NT2/D1 (cell line): ENCODE measurements at regions not wholly inside any gene's neighbourhood (a gene's known extent, or its start where the extent isn't known, plus 50 kb on each side); places are given as distances from the start of the nearest gene placed in this dataset.

Experiments used
- DNase-seq: peaks from one replicate; pipeline ENCODE4 v3.0.0-alpha.2; 2011; ENCODE audit warnings: low read depth, low spot score
- H3K27me3 ChIP-seq: 2 replicates; pipeline ENCODE4 v1.6.0; 2011; ENCODE audit warnings: mild to moderate bottlenecking; ENCODE audit not compliant: insufficient read length, insufficient read depth
- H3K36me3 ChIP-seq: 2 replicates; pipeline ENCODE4 v1.6.1; 2011; ENCODE audit warnings: mild to moderate bottlenecking, low read length, mixed read lengths; ENCODE audit not compliant: insufficient read depth, insufficient read length
- H3K4me1 ChIP-seq: 2 replicates; pipeline ENCODE4 v1.5.1; 2011; ENCODE audit not compliant: insufficient read depth, insufficient read length
- H3K4me3 ChIP-seq: 2 replicates; pipeline ENCODE4 v1.5.1; 2011; ENCODE audit warnings: low read depth; ENCODE audit not compliant: insufficient read length
- H3K9ac ChIP-seq: 2 replicates; pipeline ENCODE4 v1.6.0; 2011; ENCODE audit warnings: low read depth; ENCODE audit not compliant: insufficient read length
- H3K9me3 ChIP-seq: 2 replicates; pipeline ENCODE4 v1.5.1; 2011; ENCODE audit warnings: mild to moderate bottlenecking, low read length; ENCODE audit not compliant: insufficient read depth
- SUZ12 ChIP-seq: IDR thresholded peaks from 2 replicates; pipeline ENCODE4 v1.6.1; 2011; ENCODE audit not compliant: insufficient read length, insufficient read depth; ENCODE audit errors: extremely low read depth
- YY1 ChIP-seq: IDR thresholded peaks from 2 replicates; pipeline ENCODE4 v1.6.1; 2011; ENCODE audit not compliant: insufficient read length, insufficient read depth
- ZNF274 ChIP-seq: IDR thresholded peaks from 2 replicates; pipeline ENCODE4 v1.6.1; 2011; ENCODE audit warnings: mild to moderate bottlenecking, low read depth, low read length

DNA sequence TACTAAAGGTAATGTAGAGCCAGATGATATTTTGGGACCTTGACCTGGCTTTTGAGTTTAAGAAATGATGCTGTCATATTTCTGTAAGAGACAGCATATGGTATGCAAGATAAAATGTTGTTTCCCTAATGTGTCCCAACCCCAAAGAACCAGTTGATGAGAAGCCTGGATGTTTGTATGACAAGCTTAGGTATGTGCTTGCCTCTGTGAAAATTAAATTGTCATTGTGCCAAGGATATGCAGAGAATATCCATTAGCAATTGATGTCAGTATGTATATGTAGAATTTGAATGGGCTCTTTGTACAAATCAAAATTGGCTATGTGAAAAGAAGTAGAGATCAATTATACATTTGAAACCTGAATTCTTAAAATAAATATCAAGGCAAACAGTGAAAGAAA lies 650.8 kb upstream of the EYS start:
- H3K4me3 ChIP-seq: no peak overlapping the region
- H3K9ac ChIP-seq: no peak overlapping the region
- H3K36me3 ChIP-seq: no peaks in the 10 kb centered on the region
- no peak for DNase-seq
- H3K9me3 ChIP-seq: no peaks in the 10 kb centered on the region
- TF ChIP-seq YY1 (no peak), SUZ12 (no peak), ZNF274 (no peak)
- no peaks in the 10 kb centered on the region for H3K4me1 ChIP-seq
- no peaks in the 10 kb centered on the region for H3K27me3 ChIP-seq

DNA sequence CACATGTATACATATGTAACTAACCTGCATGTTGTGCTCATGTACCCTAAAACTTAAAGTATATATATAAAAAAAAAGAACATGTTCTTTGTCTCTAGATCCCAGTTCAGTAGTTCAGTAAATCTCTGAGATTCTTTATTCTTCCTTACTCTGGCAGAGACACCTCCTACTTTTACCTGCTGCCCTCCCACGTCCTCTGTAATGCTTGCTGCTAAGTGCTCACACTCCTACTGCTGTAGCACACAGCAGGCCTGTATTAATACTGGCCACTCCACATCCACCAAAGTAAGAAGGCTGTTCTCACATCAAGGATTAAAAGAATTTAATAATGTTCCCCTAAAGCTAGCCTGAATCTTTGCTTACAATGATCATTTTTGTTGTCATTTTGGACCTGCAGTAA lies 648.4 kb upstream of the EYS start:
- DNase-seq: no peak
- H3K9me3 ChIP-seq: no peaks in the 10 kb centered on the region
- no peak overlapping the region for H3K9ac ChIP-seq
- H3K36me3 ChIP-seq: no peaks in the 10 kb centered on the region
- no peak for TF ChIP-seq YY1
- no peak for TF ChIP-seq SUZ12
- no peaks in the 10 kb centered on the region for H3K27me3 ChIP-seq
- H3K4me1 ChIP-seq: no peaks in the 10 kb centered on the region
- no peak overlapping the region for H3K4me3 ChIP-seq

DNA sequence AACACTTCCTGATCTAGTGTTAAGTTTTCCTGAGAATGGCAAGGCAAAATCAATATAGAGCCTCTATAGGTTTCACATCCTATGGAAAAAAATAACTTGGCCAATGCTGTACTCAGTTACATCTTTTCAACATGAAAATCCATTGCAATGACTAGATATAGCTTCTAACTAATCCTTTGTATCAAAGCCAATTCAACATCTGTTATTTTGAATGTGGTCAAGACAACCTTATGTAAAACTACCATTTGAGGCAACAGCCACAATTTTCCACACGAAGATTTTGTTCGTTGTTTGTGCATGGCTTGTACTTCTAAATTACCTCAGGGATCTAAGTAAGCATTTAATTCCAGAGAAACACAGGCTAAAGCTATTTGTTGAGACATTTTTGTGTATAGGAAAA lies 637.8 kb upstream of the EYS start:
- Histone ChIP-seq H3K4me1 (no peaks in the 10 kb centered on the region), H3K4me3 (no peak overlapping the region), H3K9ac (no peak overlapping the region), H3K36me3 (no peaks in the 10 kb centered on the region), H3K27me3 (no peaks in the 10 kb centered on the region), H3K9me3 (no peaks in the 10 kb centered on the region)
- DNase-seq: no peak
- TF ChIP-seq SUZ12 (no peak), ZNF274 (no peak), YY1 (no peak)

DNA sequence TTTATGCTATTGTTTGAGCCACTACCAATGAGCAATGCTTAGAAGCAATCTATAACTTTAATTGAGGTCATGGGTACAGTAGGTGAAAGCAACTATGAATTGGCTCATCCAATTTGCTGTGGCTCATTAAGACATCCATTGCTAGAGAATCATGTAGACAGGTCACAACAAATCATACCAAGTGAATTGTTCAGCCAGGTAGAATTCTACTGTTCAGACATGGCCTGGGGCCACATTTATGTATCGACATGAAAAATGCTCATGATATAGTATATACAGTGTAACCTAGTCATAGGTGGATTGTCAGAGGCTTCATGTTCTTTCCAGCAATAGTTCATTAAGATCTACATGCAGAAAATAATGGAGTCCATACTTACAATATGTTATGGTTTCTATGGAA lies 633.7 kb upstream of the EYS start:
- Histone ChIP-seq H3K4me3 (no peak overlapping the region), H3K27me3 (no peaks in the 10 kb centered on the region), H3K36me3 (no peaks in the 10 kb centered on the region), H3K4me1 (no peaks in the 10 kb centered on the region), H3K9me3 (no peaks in the 10 kb centered on the region), H3K9ac (no peak overlapping the region)
- no peak for DNase-seq
- TF ChIP-seq ZNF274 (no peak), SUZ12 (no peak), YY1 (no peak)

DNA sequence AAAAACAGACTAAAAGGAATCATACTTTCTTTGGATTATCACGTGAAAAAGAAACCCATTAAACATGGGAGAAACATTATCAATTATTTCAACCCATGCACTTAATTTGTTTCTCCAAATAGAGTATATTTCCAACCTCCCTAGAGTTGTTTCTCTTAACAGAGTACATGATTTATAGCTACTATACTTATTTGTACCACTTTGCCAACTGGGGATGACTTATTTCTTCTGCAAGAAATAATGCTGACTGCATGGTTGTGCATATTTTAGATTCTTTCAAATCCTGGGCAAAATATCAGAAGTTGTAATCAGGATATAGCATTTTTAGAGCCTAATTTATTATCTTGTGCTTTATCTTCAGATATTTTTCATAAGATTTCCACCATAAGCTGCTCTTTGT lies 629.1 kb upstream of the EYS start:
- Histone ChIP-seq H3K4me3 (no peak overlapping the region), H3K36me3 (no peaks in the 10 kb centered on the region), H3K4me1 (no peaks in the 10 kb centered on the region), H3K9me3 (no peaks in the 10 kb centered on the region), H3K9ac (no peak overlapping the region), H3K27me3 (no peaks in the 10 kb centered on the region)
- TF ChIP-seq YY1: no peak
- DNase-seq: no peak

DNA sequence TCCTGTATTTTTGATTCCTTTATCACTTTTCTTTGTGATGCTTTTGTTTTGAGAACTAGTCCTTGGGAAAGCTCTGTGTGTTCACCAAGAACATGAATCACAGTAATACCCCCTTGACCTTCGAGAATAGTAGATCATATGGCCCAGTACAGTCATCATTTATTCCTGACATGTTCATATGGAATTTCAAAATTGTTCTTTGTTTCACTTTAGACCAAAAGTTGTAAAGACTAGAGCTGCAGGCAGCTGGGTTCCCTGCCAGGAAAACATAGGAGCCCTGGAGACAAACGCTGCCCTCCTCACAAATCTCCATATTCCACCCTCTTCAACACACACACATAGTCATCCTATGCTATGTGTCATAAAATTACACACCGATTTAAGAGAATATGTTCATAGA lies 621.2 kb upstream of the EYS start:
- Histone ChIP-seq H3K9me3 (no peaks in the 10 kb centered on the region), H3K4me1 (no peaks in the 10 kb centered on the region), H3K4me3 (no peak overlapping the region), H3K36me3 (no peaks in the 10 kb centered on the region), H3K9ac (no peak overlapping the region), H3K27me3 (no peaks in the 10 kb centered on the region)
- TF ChIP-seq ZNF274 (no peak), YY1 (no peak), SUZ12 (no peak)
- DNase-seq: no peak

DNA sequence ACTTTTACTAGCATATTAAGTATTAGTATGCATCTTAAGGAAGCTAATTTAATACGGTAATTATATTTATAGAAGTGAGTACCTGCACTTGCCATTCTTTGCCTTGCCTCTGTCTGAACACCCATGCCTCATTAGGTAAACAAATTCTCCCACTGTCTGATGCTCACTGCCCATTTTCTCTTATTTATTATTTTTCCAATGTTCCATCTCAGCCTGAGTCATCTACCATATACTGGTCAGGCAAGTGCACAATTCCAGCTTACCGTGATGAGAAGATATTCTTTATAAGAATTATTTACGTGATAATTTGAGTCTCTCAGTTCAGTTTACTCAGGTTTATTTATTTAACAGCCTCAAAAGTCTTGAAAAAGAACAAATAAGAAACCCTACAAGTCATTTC lies 619.2 kb upstream of the EYS start:
- H3K27me3 ChIP-seq: no peaks in the 10 kb centered on the region
- TF ChIP-seq SUZ12 (no peak), ZNF274 (no peak), YY1 (no peak)
- DNase-seq: no peak
- H3K9me3 ChIP-seq: no peaks in the 10 kb centered on the region
- no peaks in the 10 kb centered on the region for H3K36me3 ChIP-seq
- H3K4me1 ChIP-seq: no peaks in the 10 kb centered on the region
- no peak overlapping the region for H3K9ac ChIP-seq
- no peak overlapping the region for H3K4me3 ChIP-seq

DNA sequence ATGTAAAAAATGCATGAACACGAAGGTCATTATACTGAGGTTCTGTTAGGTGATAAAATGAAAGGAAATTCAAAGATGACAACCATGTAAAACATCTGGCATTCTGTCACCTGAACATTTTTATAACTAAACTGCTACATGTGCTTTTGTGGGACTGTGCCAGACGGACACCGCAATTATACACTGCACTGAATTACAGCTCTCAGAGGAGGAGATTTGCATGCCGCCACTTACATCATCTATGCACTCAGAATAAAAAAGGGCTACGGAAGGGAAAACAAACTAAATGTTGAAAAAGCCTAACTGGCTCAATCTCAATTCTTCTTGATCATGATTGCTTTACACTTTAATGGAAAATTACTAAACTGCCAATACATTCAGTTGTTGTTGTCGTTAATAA lies 614.0 kb upstream of the EYS start:
- H3K4me1 ChIP-seq: no peaks in the 10 kb centered on the region
- no peaks in the 10 kb centered on the region for H3K9me3 ChIP-seq
- no peak overlapping the region for H3K9ac ChIP-seq
- TF ChIP-seq ZNF274: no peak
- TF ChIP-seq SUZ12: no peak
- no peak for TF ChIP-seq YY1
- no peaks in the 10 kb centered on the region for H3K36me3 ChIP-seq
- H3K27me3 ChIP-seq: no peaks in the 10 kb centered on the region
- no peak overlapping the region for H3K4me3 ChIP-seq
- no peak for DNase-seq
